Mesenchymal stem cell (in vitro differentiated cells and primary cell): ENCODE measurements at regions not wholly inside any gene's neighbourhood (a gene's known extent, or its start where the extent isn't known, plus 50 kb on each side); places are given as distances from the start of the nearest gene placed in this dataset.
"Not testable (repeated sequence)": the region's sequence is repeated elsewhere in the genome, so short reads cannot be mapped to it uniquely, and the experiment has no call there.

Experiments used
- DNase-seq: peaks from one replicate; pipeline ENCODE4 v3.0.0-alpha.2; 2013
- H2AFZ ChIP-seq: one replicate; pipeline ENCODE4 v1.6.1; 2013; ENCODE audit warnings: low read depth, mild to moderate bottlenecking, control low read depth, inconsistent platforms, low read length, moderate library complexity
- H2AK5ac ChIP-seq: 2 replicates; pipeline ENCODE4 v1.6.1; 2013; ENCODE audit warnings: low read length, moderate library complexity, mild to moderate bottlenecking, inconsistent platforms; ENCODE audit not compliant: severe bottlenecking
- H2BK120ac ChIP-seq: one replicate; pipeline ENCODE4 v1.6.1; 2013; ENCODE audit warnings: low read depth, mild to moderate bottlenecking, inconsistent platforms, low read length, moderate library complexity
- H2BK12ac ChIP-seq, 2 experiments: one replicate each; pipeline ENCODE4 v1.6.1; 2013; ENCODE audit warnings: inconsistent platforms in 2 of 2, low read length in 2 of 2, mild to moderate bottlenecking in 2 of 2, moderate library complexity in 2 of 2, control low read depth in 1 of 2
- H2BK15ac ChIP-seq: one replicate; pipeline ENCODE4 v1.6.1; 2013; ENCODE audit warnings: mild to moderate bottlenecking, low read depth, inconsistent platforms; ENCODE audit not compliant: poor library complexity, severe bottlenecking
- H2BK5ac ChIP-seq: 2 replicates; pipeline ENCODE4 v1.6.1; 2013; ENCODE audit warnings: low read depth, mild to moderate bottlenecking, low read length, control low read depth, inconsistent platforms; ENCODE audit not compliant: poor library complexity, severe bottlenecking
- H3K14ac ChIP-seq, 2 experiments: one replicate each; pipeline ENCODE4 v1.6.1; 2013; ENCODE audit warnings: inconsistent platforms in 2 of 2, low read length in 2 of 2, control low read depth in 1 of 2, mild to moderate bottlenecking in 1 of 2, moderate library complexity in 1 of 2
- H3K18ac ChIP-seq, 2 experiments: one replicate each; pipeline ENCODE4 v1.6.1; 2013; ENCODE audit warnings: inconsistent platforms in 2 of 2, low read length in 2 of 2, control low read depth in 1 of 2, low read depth in 1 of 2, mild to moderate bottlenecking in 1 of 2
- H3K23ac ChIP-seq, 2 experiments: one replicate each; pipeline ENCODE4 v1.6.1; 2013; ENCODE audit warnings: inconsistent platforms in 2 of 2, low read length in 2 of 2, mild to moderate bottlenecking in 2 of 2, moderate library complexity in 2 of 2, control low read depth in 1 of 2
- H3K27ac ChIP-seq: 2 replicates; pipeline ENCODE4 v1.5.1; 2013; ENCODE audit warnings: mild to moderate bottlenecking, moderate library complexity, low read length, control low read depth, inconsistent platforms; ENCODE audit not compliant: poor library complexity, severe bottlenecking
- H3K27me3 ChIP-seq, 2 experiments: 2 replicates each; pipeline versions ENCODE4 v1.6.1 to v1.7.0; 2013; ENCODE audit warnings: low read length in 2 of 2, mild to moderate bottlenecking in 2 of 2, moderate library complexity in 2 of 2, control low read depth in 1 of 2, inconsistent platforms in 1 of 2; ENCODE audit not compliant: control insufficient read depth in 1 of 2, insufficient read depth in 1 of 2
- H3K36me3 ChIP-seq, 2 experiments: 2 replicates each; pipeline versions ENCODE4 v1.6.1 to v1.7.0; 2013; ENCODE audit warnings: low read length in 2 of 2, control low read depth in 1 of 2, inconsistent platforms in 1 of 2, low read depth in 1 of 2, mild to moderate bottlenecking in 1 of 2; ENCODE audit not compliant: insufficient read depth in 2 of 2, control insufficient read depth in 1 of 2
- H3K4ac ChIP-seq, 2 experiments: one replicate each; pipeline ENCODE4 v1.6.1; 2013; ENCODE audit warnings: inconsistent platforms in 2 of 2, low read length in 2 of 2, mild to moderate bottlenecking in 2 of 2, moderate library complexity in 2 of 2, control low read depth in 1 of 2, low read depth in 1 of 2
- H3K4me1 ChIP-seq: 2 replicates; pipeline ENCODE4 v1.6.1; 2013; ENCODE audit warnings: low read depth, low read length, control low read depth; ENCODE audit not compliant: control insufficient read depth, insufficient read depth
- H3K4me2 ChIP-seq: 2 replicates; pipeline ENCODE4 v1.6.1; 2013; ENCODE audit warnings: low read length, mild to moderate bottlenecking, inconsistent platforms; ENCODE audit not compliant: poor library complexity, severe bottlenecking
- H3K4me3 ChIP-seq, 2 experiments: 2 replicates each; pipeline versions ENCODE4 v1.5.1 to v1.7.0; 2013; ENCODE audit warnings: low read length in 2 of 2, mild to moderate bottlenecking in 2 of 2, control low read depth in 1 of 2, low read depth in 1 of 2; ENCODE audit not compliant: insufficient read depth in 1 of 2
- H3K79me1 ChIP-seq: replicated peaks from 2 replicates; pipeline ENCODE4 v1.6.1; 2013; ENCODE audit warnings: mild to moderate bottlenecking, control low read depth, low read length, inconsistent platforms; ENCODE audit not compliant: poor library complexity, severe bottlenecking
- H3K9ac ChIP-seq: 2 replicates; pipeline ENCODE4 v1.7.0; 2013; ENCODE audit warnings: mild to moderate bottlenecking, low read length, moderate library complexity
- H3K9me3 ChIP-seq: 2 replicates; pipeline ENCODE4 v1.7.0; 2013; ENCODE audit warnings: mild to moderate bottlenecking, low read length; ENCODE audit not compliant: control insufficient read depth
- H4K8ac ChIP-seq: one replicate; pipeline ENCODE4 v1.6.1; 2013; ENCODE audit warnings: inconsistent platforms, mild to moderate bottlenecking, low read length, moderate library complexity
- H4K91ac ChIP-seq: one replicate; pipeline ENCODE4 v1.6.1; 2013; ENCODE audit warnings: mild to moderate bottlenecking, low read length, inconsistent platforms
- WGBS: methylation state at CpG from one replicate; pipeline ENCODE4 v1.1.7; 2013; ENCODE audit warnings: mixed read lengths; 5-methylcytosine and 5-hydroxymethylcytosine counted together

DNA sequence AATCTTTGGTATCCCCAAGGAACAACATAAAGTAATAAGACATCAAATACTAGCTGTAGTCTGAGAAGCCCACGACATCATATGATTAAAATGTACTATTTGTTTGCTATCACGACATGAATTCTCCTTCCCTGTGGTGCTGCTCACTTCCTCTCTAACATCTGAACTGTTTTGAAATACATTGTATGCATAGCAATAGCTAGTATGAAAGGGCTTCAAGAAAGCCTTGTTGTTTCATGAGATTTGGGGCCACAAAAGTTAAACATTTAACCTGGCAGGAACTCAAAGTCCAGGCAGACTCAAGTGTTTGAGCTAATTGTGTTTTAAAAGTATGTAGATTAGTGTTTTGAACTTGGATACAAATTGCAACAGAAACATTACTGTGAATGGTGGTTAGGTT is 237.4 kb upstream of the PTGER4 start:
- no peak overlapping the region for H3K4me3 ChIP-seq
- no peaks in the 10 kb centered on the region for H3K27me3 ChIP-seq
- H3K79me1 ChIP-seq: no peaks in the 10 kb centered on the region
- DNase-seq: peak; percentile 60
- H3K4me1 ChIP-seq: no peaks in the 10 kb centered on the region
- WGBS: 100% methylated on average over 1 of the region's 2 CpGs
- peak overlapping the region; percentile 56 for H3K27ac ChIP-seq
- H3K9me3 ChIP-seq: peaks cover 5% of the 10 kb centered on the region
- no peak overlapping the region for H2BK5ac ChIP-seq
- H3K23ac ChIP-seq: no peak overlapping the region
- H4K8ac ChIP-seq: no peak overlapping the region
- H3K18ac ChIP-seq: no peak overlapping the region
- H4K91ac ChIP-seq: no peak overlapping the region
- H2BK12ac ChIP-seq: no peak overlapping the region
- H3K9ac ChIP-seq: no peak overlapping the region
- no peak overlapping the region for H3K4me2 ChIP-seq
- H3K4ac ChIP-seq: no peak overlapping the region
- H2BK15ac ChIP-seq: no peak overlapping the region
- no peak overlapping the region for H2AFZ ChIP-seq
- no peak overlapping the region for H3K14ac ChIP-seq
- H2AK5ac ChIP-seq: no peak overlapping the region
- H2BK120ac ChIP-seq: no peak overlapping the region
- H3K36me3 ChIP-seq: no peaks in the 10 kb centered on the region

DNA sequence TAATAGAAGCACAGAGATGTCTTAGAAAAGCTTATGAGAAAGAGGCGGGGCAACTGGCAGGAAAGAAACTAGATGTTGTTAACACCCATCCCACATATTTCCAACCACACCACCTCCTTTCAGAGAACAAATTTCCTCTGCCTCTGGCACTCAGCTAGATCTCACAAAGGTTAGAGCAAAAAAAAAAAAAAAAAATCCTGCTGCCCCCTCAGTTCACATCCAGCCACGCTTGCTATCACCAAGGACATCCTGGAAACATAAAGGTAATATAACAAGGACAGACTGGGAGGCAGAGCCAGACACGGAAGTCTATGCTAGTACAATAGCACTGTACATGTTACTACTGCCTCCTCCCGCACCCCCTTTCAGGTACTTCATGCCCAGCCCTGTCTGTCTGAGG is 238.0 kb upstream of the PTGER4 start:
- Histone ChIP-seq H4K8ac (peak overlapping the region; percentile 49), H2AFZ (no peak overlapping the region), H4K91ac (no peak overlapping the region), H3K23ac (no peak overlapping the region), H2AK5ac (no peak overlapping the region), H3K4me3 (no peak overlapping the region), H3K27me3 (no peaks in the 10 kb centered on the region), H3K4me2 (no peak overlapping the region), H3K14ac (no peak overlapping the region), H2BK5ac (no peak overlapping the region), H3K27ac (no peak overlapping the region), H2BK12ac (no peak overlapping the region), H3K4me1 (no peaks in the 10 kb centered on the region), H3K18ac (peak overlapping the region in 1 of 2 experiments; percentile 43), H3K9me3 (peaks cover 5% of the 10 kb centered on the region), H3K36me3 (no peaks in the 10 kb centered on the region), H2BK120ac (no peak overlapping the region), H3K9ac (no peak overlapping the region), H2BK15ac (no peak overlapping the region), H3K4ac (no peak overlapping the region), H3K79me1 (no peaks in the 10 kb centered on the region)
- 96% methylated on average over 2 of the region's 4 CpGs for WGBS
- no peak for DNase-seq

DNA sequence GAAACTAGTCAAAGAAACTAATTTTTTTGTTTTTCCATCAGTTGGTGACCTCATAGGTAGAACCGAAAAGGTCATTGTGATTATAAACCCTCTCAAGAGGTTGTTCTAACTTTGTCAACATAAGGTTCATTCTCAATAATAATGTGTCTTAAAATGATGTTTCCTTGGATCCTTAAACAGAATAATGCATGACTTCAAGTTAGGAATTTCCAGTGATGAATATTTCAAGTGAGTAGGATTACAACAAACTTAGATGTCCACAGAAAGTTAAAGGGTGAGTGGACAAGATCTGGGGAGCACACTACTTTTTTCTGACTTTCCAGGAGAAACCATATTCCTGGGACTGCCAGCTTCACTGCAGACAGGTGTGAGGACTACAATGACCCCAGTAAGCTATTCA is 239.0 kb upstream of the PTGER4 start:
- Histone ChIP-seq H3K18ac (no peak overlapping the region), H3K79me1 (no peaks in the 10 kb centered on the region), H3K27ac (no peak overlapping the region), H3K14ac (no peak overlapping the region), H4K91ac (no peak overlapping the region), H2BK12ac (no peak overlapping the region), H3K9me3 (peaks cover 5% of the 10 kb centered on the region), H3K4me1 (no peaks in the 10 kb centered on the region), H3K36me3 (no peaks in the 10 kb centered on the region), H3K9ac (no peak overlapping the region), H3K23ac (no peak overlapping the region), H2BK120ac (no peak overlapping the region), H4K8ac (no peak overlapping the region), H3K4me2 (no peak overlapping the region), H2AK5ac (no peak overlapping the region), H3K4ac (no peak overlapping the region), H2BK5ac (no peak overlapping the region), H3K27me3 (no peaks in the 10 kb centered on the region), H2AFZ (no peak overlapping the region), H3K4me3 (no peak overlapping the region), H2BK15ac (no peak overlapping the region)
- WGBS: no CpG with 5 or more reads among the region's 1 CpG
- DNase-seq: no peak

DNA sequence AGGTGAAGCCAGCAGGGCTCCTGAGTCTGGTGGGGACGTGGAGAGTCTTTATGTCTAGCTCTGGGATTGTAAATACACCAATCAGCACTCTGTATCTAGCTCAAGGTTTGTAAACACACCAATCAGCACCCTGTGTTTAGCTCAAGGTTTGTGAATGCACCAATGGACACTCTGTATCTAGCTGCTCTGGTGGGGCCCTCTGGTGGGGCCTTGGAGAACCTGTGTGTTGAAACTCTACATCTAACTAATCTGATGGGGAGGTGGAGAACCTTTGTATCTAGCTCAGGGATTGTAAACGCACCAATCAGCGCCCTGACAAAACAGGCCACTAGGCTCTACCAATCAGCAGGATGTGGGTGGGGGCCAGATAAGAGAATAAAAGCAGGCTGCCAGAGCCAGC is 240.6 kb upstream of the PTGER4 start:
- H2BK5ac ChIP-seq, H4K8ac ChIP-seq, H2AFZ ChIP-seq, H3K36me3 ChIP-seq, H3K4me2 ChIP-seq, H3K4me1 ChIP-seq, H3K4ac ChIP-seq, H3K18ac ChIP-seq, H4K91ac ChIP-seq, H3K23ac ChIP-seq, H3K14ac ChIP-seq, H3K27ac ChIP-seq, H3K9ac ChIP-seq, H3K9me3 ChIP-seq, H2BK120ac ChIP-seq, H3K4me3 ChIP-seq, H3K79me1 ChIP-seq, H2BK15ac ChIP-seq, H2BK12ac ChIP-seq, DNase-seq, H3K27me3 ChIP-seq, H2AK5ac ChIP-seq: not testable (repeated sequence)
- WGBS: 100% methylated on average over 2 of the region's 3 CpGs
